ENCODE measurements at regions not wholly inside any gene's neighbourhood (a gene's known extent, or its start where the extent isn't known, plus 50 kb on each side); places are given as distances from the start of the nearest gene placed in this dataset.

GRCh38 chr15:62533687-62534086 is 368.6 kb upstream of the C2CD4B start:
- Mint-ChIP-seq H3K36me3 (ENCODE audit: low read depth) (no peaks in the 10 kb centered on the region), H3K27me3 (peaks cover 4% of the 10 kb centered on the region), H3K4me1 (no peaks in the 10 kb centered on the region), H3K9me3 (no peaks in the 10 kb centered on the region), H3K27ac (no peak overlapping the region), H3K4me3 (no peak overlapping the region)
- ChIA-PET POLR2A (no interaction called here), CTCF (no interaction called here)
- ATAC-seq (ENCODE audit: low read depth) (no peak), DNase-seq (no peak)
- TF ChIP-seq CTCF (IDR thresholded peaks at IDR 0.05): no peak
- intact Hi-C loops (cut with micrococcal nuclease): no loop called here

GRCh38 chr15:62534996-62535395 is 369.9 kb upstream of the C2CD4B start:
- ChIA-PET CTCF (no interaction called here), POLR2A (no interaction called here)
- Mint-ChIP-seq H3K36me3 (ENCODE audit: low read depth) (no peaks in the 10 kb centered on the region), H3K4me1 (no peaks in the 10 kb centered on the region), H3K27me3 (peaks cover 4% of the 10 kb centered on the region), H3K9me3 (no peaks in the 10 kb centered on the region), H3K4me3 (no peak overlapping the region), H3K27ac (no peak overlapping the region)
- ATAC-seq (ENCODE audit: low read depth) (no peak), DNase-seq (no peak)
- intact Hi-C loops (cut with micrococcal nuclease): no loop called here
- no peak for TF ChIP-seq CTCF (IDR thresholded peaks at IDR 0.05)

- no peak for ATAC-seq (ENCODE audit: low read depth)
- H3K4me3 Mint-ChIP-seq: no peak overlapping the region
These were observed 374.2 kb upstream of the C2CD4B start for GRCh38 chr15:62539236-62539635.

GRCh38 chr15:62541250-62541649 is 376.2 kb upstream of the C2CD4B start:
- no peak overlapping the region for H3K4me3 Mint-ChIP-seq

More at GRCh38 chr15:62539236-62539635, 374.2 kb upstream of the C2CD4B start:
- Mint-ChIP-seq H3K27me3 (no peaks in the 10 kb centered on the region), H3K36me3 (ENCODE audit: low read depth) (no peaks in the 10 kb centered on the region), H3K27ac (no peak overlapping the region), H3K9me3 (no peaks in the 10 kb centered on the region), H3K4me1 (no peaks in the 10 kb centered on the region)
- POLR2A ChIA-PET: no interaction called here
- intact Hi-C loops (cut with micrococcal nuclease): no loop called here
- TF ChIP-seq CTCF (IDR thresholded peaks at IDR 0.05): no peak
- DNase-seq: no peak
- CTCF ChIA-PET: no interaction called here

GRCh38 chr15:62541846-62542245 is 376.8 kb upstream of the C2CD4B start:
- intact Hi-C loops (cut with micrococcal nuclease): no loop called here
- POLR2A ChIA-PET: no interaction called here
- CTCF ChIA-PET: no interaction called here
- no peaks in the 10 kb centered on the region for H3K27me3 Mint-ChIP-seq
- no peaks in the 10 kb centered on the region for H3K36me3 Mint-ChIP-seq (ENCODE audit: low read depth)
- no peaks in the 10 kb centered on the region for H3K9me3 Mint-ChIP-seq
- no peak for DNase-seq
- ATAC-seq (ENCODE audit: low read depth): no peak
- TF ChIP-seq CTCF (IDR thresholded peaks at IDR 0.05): no peak
- no peak overlapping the region for H3K4me3 Mint-ChIP-seq
- no peak overlapping the region for H3K27ac Mint-ChIP-seq
- H3K4me1 Mint-ChIP-seq: no peaks in the 10 kb centered on the region

More at GRCh38 chr15:62541250-62541649, 376.2 kb upstream of the C2CD4B start:
- DNase-seq (no peak), ATAC-seq (ENCODE audit: low read depth) (no peak)
- ChIA-PET POLR2A (no interaction called here), CTCF (no interaction called here)
- intact Hi-C loops (cut with micrococcal nuclease): no loop called here
- no peaks in the 10 kb centered on the region for H3K4me1 Mint-ChIP-seq
- TF ChIP-seq CTCF (IDR thresholded peaks at IDR 0.05): no peak
- no peaks in the 10 kb centered on the region for H3K9me3 Mint-ChIP-seq
- no peaks in the 10 kb centered on the region for H3K36me3 Mint-ChIP-seq (ENCODE audit: low read depth)
- no peak overlapping the region for H3K27ac Mint-ChIP-seq
- H3K27me3 Mint-ChIP-seq: no peaks in the 10 kb centered on the region
